Mucosa of descending colon (tissue), 3 donors: ENCODE measurements at regions not wholly inside any gene's neighbourhood (a gene's known extent, or its start where the extent isn't known, plus 50 kb on each side); places are given as distances from the start of the nearest gene placed in this dataset.

Experiments
- ATAC-seq: fragments of 200-7000 bp; cut with Tn5 transposase; one replicate; pipeline ENCODE4 v1.9.1; 2020; ENCODE audit warnings: mild to moderate bottlenecking, moderate library complexity
- DNase-seq, 3 donors: peaks; one replicate each; pipeline ENCODE4 v3.0.0-alpha.2; 2020
- H3K36me3 ChIP-seq: fragments of 200-600 bp; one replicate; pipeline ENCODE4 v1.8.0; 2021; ENCODE audit warnings: low read depth, mild to moderate bottlenecking
- H3K4me1 ChIP-seq: fragments of 200-600 bp; one replicate; pipeline ENCODE4 v1.8.0; 2021; ENCODE audit warnings: low read depth, mild to moderate bottlenecking
- H3K4me3 ChIP-seq: fragments of 200-600 bp; one replicate; pipeline ENCODE4 v1.8.0; 2021; ENCODE audit warnings: mild to moderate bottlenecking
- H3K9me3 ChIP-seq: fragments of 200-600 bp; one replicate; pipeline ENCODE4 v1.8.0; 2021; ENCODE audit warnings: mild to moderate bottlenecking
- CTCF ChIP-seq: fragments of 200-600 bp; IDR thresholded peaks from one replicate; pipeline ENCODE4 v1.8.0; 2022; ENCODE audit warnings: antibody characterized with exemption, mild to moderate bottlenecking
- intact Hi-C, 2 donors: fragments of 100-400 bp; cut with DNase I in 1 of 2; cut with micrococcal nuclease in 1 of 2; formaldehyde crosslinking; loops; one replicate each; pipeline versions ENCODE4 v1.11.0 to v1.11.1; 2022; cut with DNase I, micrococcal nuclease
- donor health status: DM: no; HTN: no; CAD: no; lungs with moderate emphysema.
- donor health status: DM: no; HTN: no; CAD: no.
- donor health status: DM: no; HTN: yes; CAD: no.

GRCh38 chr2:106953779-106954178, 67.8 kb upstream of the ST6GAL2 start:
- Histone ChIP-seq H3K4me1 (no peaks in the 10 kb centered on the region), H3K4me3 (no peak overlapping the region), H3K36me3 (no peaks in the 10 kb centered on the region), H3K9me3 (no peaks in the 10 kb centered on the region)
- DNase-seq, result no peak
- TF ChIP-seq CTCF, result no peak
- intact Hi-C loops, result no loop called here
- no peak for ATAC-seq

GRCh38 chr2:106954304-106954703, 68.3 kb upstream of the ST6GAL2 start:
- no peak overlapping the region for H3K4me3 ChIP-seq
- no peaks in the 10 kb centered on the region for H3K9me3 ChIP-seq
- DNase-seq (no peak), ATAC-seq (no peak)
- no peak for TF ChIP-seq CTCF
- intact Hi-C loops, result no loop called here
- no peaks in the 10 kb centered on the region for H3K36me3 ChIP-seq
- H3K4me1 ChIP-seq, result no peaks in the 10 kb centered on the region

- Histone ChIP-seq H3K36me3 (no peaks in the 10 kb centered on the region), H3K4me3 (no peak overlapping the region), H3K4me1 (no peaks in the 10 kb centered on the region), H3K9me3 (no peaks in the 10 kb centered on the region)
- no peak for TF ChIP-seq CTCF
- no peak for DNase-seq
- intact Hi-C loops, result no loop called here
- no peak for ATAC-seq
Observed at GRCh38 chr2:106956416-106956815, 70.4 kb upstream of the ST6GAL2 start.

GRCh38 chr2:106956879-106957278, 70.9 kb upstream of the ST6GAL2 start:
- Histone ChIP-seq H3K9me3 (no peaks in the 10 kb centered on the region), H3K4me3 (no peak overlapping the region), H3K36me3 (no peaks in the 10 kb centered on the region), H3K4me1 (no peaks in the 10 kb centered on the region)
- DNase-seq, result no peak
- intact Hi-C loops, result no loop called here
- no peak for ATAC-seq
- TF ChIP-seq CTCF, result no peak

GRCh38 chr2:106959975-106960682, 74.2 kb upstream of the ST6GAL2 start:
- intact Hi-C loops, result no loop called here
- no peaks in the 10 kb centered on the region for H3K4me1 ChIP-seq
- no peak for ATAC-seq
- no peak for DNase-seq
- H3K36me3 ChIP-seq, result no peaks in the 10 kb centered on the region
- no peak overlapping the region for H3K4me3 ChIP-seq
- H3K9me3 ChIP-seq, result no peaks in the 10 kb centered on the region
- no peak for TF ChIP-seq CTCF

GRCh38 chr2:106960683-106961161, 74.8 kb upstream of the ST6GAL2 start:
- H3K4me3 ChIP-seq, result no peak overlapping the region
- H3K4me1 ChIP-seq, result no peaks in the 10 kb centered on the region
- no peaks in the 10 kb centered on the region for H3K9me3 ChIP-seq
- ATAC-seq, result no peak
- DNase-seq, result no peak
- intact Hi-C loops, result no loop called here
- TF ChIP-seq CTCF, result no peak
- H3K36me3 ChIP-seq, result no peaks in the 10 kb centered on the region
